ENCODE measurements at regions not wholly inside any gene's neighbourhood (a gene's known extent, or its start where the extent isn't known, plus 50 kb on each side); places are given as distances from the start of the nearest gene placed in this dataset.

- DNase-seq (ENCODE audit: low spot score): no peak
- H3K4me1 Mint-ChIP-seq (ENCODE audit: unreplicated experiment): peaks cover 3% of the 10 kb centered on the region
- TF ChIP-seq CTCF (IDR thresholded peaks at IDR 0.05; ENCODE audit: unreplicated experiment): no peak
- no peaks in the 10 kb centered on the region for H3K36me3 Mint-ChIP-seq (ENCODE audit: low read depth, unreplicated experiment)
- no peak overlapping the region for H3K27ac Mint-ChIP-seq (ENCODE audit: unreplicated experiment)
- no peaks in the 10 kb centered on the region for H3K27me3 Mint-ChIP-seq (ENCODE audit: unreplicated experiment)
- H3K4me3 Mint-ChIP-seq (ENCODE audit: unreplicated experiment): no peak overlapping the region
- no peaks in the 10 kb centered on the region for H3K9me3 Mint-ChIP-seq (ENCODE audit: unreplicated experiment)
These were observed 300.0 kb downstream of the IGSF11 start for GRCh38 chr3:118734664-118735063.

DNA sequence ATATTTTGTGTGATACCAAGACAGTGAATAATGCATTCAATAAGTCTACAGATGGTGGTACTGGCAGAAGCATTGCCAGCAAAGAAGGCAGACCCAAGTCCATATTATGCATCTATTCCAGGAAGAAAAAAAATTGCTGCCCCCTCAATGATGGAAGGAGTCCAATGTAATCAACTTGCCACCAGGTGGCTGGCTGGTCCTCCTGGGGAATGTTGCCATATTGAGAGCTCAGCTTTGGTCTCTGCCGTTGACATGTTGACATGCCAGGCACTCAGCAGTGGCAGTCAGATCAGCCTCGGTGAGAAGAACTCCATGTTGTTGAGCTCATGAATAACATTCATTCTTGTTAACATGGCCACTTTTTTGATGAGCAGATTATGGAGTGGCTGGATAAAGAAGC lies 298.5 kb downstream of the IGSF11 start:
- Mint-ChIP-seq H3K27me3 (ENCODE audit: unreplicated experiment) (no peaks in the 10 kb centered on the region), H3K27ac (ENCODE audit: unreplicated experiment) (no peak overlapping the region), H3K9me3 (ENCODE audit: unreplicated experiment) (no peaks in the 10 kb centered on the region), H3K36me3 (ENCODE audit: low read depth, unreplicated experiment) (no peaks in the 10 kb centered on the region), H3K4me3 (ENCODE audit: unreplicated experiment) (no peak overlapping the region), H3K4me1 (ENCODE audit: unreplicated experiment) (peaks cover 3% of the 10 kb centered on the region)
- no peak for DNase-seq (ENCODE audit: low spot score)
- TF ChIP-seq CTCF (IDR thresholded peaks at IDR 0.05; ENCODE audit: unreplicated experiment): no peak

- Mint-ChIP-seq H3K36me3 (ENCODE audit: low read depth, unreplicated experiment) (no peaks in the 10 kb centered on the region), H3K27me3 (ENCODE audit: unreplicated experiment) (peaks cover 1% of the 10 kb centered on the region), H3K4me3 (ENCODE audit: unreplicated experiment) (no peak overlapping the region), H3K4me1 (ENCODE audit: unreplicated experiment) (no peaks in the 10 kb centered on the region), H3K27ac (ENCODE audit: unreplicated experiment) (no peak overlapping the region), H3K9me3 (ENCODE audit: unreplicated experiment) (no peaks in the 10 kb centered on the region)
- DNase-seq (ENCODE audit: low spot score): no peak
- no peak for TF ChIP-seq CTCF (IDR thresholded peaks at IDR 0.05; ENCODE audit: unreplicated experiment)
These were observed 293.8 kb downstream of the IGSF11 start for GRCh38 chr3:118740722-118741290.

- DNase-seq (ENCODE audit: low spot score): no peak
- H3K4me1 Mint-ChIP-seq (ENCODE audit: unreplicated experiment): no peaks in the 10 kb centered on the region
- H3K36me3 Mint-ChIP-seq (ENCODE audit: low read depth, unreplicated experiment): no peaks in the 10 kb centered on the region
- no peak overlapping the region for H3K4me3 Mint-ChIP-seq (ENCODE audit: unreplicated experiment)
- H3K27me3 Mint-ChIP-seq (ENCODE audit: unreplicated experiment): peaks cover 1% of the 10 kb centered on the region
- no peak for TF ChIP-seq CTCF (IDR thresholded peaks at IDR 0.05; ENCODE audit: unreplicated experiment)
- no peak overlapping the region for H3K27ac Mint-ChIP-seq (ENCODE audit: unreplicated experiment)
- no peaks in the 10 kb centered on the region for H3K9me3 Mint-ChIP-seq (ENCODE audit: unreplicated experiment)
These were observed 291.9 kb downstream of the IGSF11 start for GRCh38 chr3:118742760-118743159.

DNA sequence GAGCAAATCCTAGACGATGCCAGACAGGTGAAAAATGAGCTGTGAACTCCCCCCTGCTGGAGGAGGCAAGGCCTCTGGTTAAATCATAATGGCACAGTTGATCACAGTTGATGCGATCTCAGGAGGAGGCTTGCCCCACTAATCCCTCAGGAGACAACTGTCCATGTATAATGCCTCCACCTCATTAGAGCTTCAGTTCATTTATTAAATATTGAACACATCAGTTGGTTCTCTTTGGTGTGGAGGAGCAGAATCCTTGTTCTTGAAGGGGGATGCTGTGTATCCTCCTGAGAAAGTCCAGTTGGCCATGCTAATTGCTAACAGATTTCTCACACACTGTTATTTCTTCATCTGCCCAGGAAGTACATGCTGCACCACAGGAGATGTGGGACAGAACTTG lies 290.5 kb downstream of the IGSF11 start:
- no peaks in the 10 kb centered on the region for H3K9me3 Mint-ChIP-seq (ENCODE audit: unreplicated experiment)
- no peak overlapping the region for H3K27ac Mint-ChIP-seq (ENCODE audit: unreplicated experiment)
- H3K27me3 Mint-ChIP-seq (ENCODE audit: unreplicated experiment): peaks cover 1% of the 10 kb centered on the region
- no peak for TF ChIP-seq CTCF (IDR thresholded peaks at IDR 0.05; ENCODE audit: unreplicated experiment)
- no peak for DNase-seq (ENCODE audit: low spot score)
- no peak overlapping the region for H3K4me3 Mint-ChIP-seq (ENCODE audit: unreplicated experiment)
- H3K36me3 Mint-ChIP-seq (ENCODE audit: low read depth, unreplicated experiment): no peaks in the 10 kb centered on the region
- H3K4me1 Mint-ChIP-seq (ENCODE audit: unreplicated experiment): no peaks in the 10 kb centered on the region
